ENCODE measurements at regions not wholly inside any gene's neighbourhood (a gene's known extent, or its start where the extent isn't known, plus 50 kb on each side); places are given as distances from the start of the nearest gene placed in this dataset.

DNA sequence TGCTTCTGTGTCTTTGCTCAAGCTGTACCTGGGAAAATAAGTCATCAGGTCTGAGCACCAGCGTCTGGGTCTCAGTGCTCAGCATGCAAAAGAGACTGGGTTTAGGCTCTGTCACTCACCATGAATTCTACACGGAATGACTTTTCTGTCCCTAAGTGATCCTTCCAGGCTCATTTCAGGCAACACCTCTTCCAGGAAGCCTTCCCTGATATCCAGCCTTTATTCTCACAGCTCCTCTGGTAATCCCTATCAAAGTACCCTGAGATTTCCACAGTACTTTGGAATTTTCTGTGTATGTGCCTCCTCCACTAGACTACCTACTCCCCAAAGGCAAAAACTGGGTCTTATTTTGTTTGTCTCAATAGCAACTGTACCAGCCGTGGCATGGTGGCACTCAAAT is 92.7 kb upstream of the BOD1 start:
- no peak overlapping the region for H3K9ac ChIP-seq (ENCODE audit: low read depth, low read length)
- no peaks in the 10 kb centered on the region for H3K36me3 ChIP-seq (ENCODE audit: control insufficient read depth, insufficient read depth, low read length)
- no peak overlapping the region for H2AK9ac ChIP-seq (replicated peaks; ENCODE audit: low read depth, low read length, poor library complexity)
- no peak overlapping the region for H3K4ac ChIP-seq (ENCODE audit: low read depth, low read length)
- DNase-seq = no peak
- no peaks in the 10 kb centered on the region for H3K9me3 ChIP-seq (ENCODE audit: control insufficient read depth, insufficient read depth, low read length)
- H3K79me1 ChIP-seq (ENCODE audit: low read depth in 1 of 2, low read length in 2 of 2) = no peaks in the 10 kb centered on the region
- H2AK5ac ChIP-seq (ENCODE audit: low read depth, low read length) = no peak overlapping the region
- H3K4me2 ChIP-seq (ENCODE audit: low read depth, low read length) = no peak overlapping the region
- no peak overlapping the region for H4K91ac ChIP-seq (ENCODE audit: insufficient read depth, low read depth, low read length)
- H2BK120ac ChIP-seq (ENCODE audit: low read depth, low read length) = no peak overlapping the region
- no peak overlapping the region for H2BK20ac ChIP-seq (ENCODE audit: low read depth, low read length)
- 0 out of 2 replicates have a peak, but pooled peaks cover 2% of the 10 kb centered on the region for H3K4me1 ChIP-seq (ENCODE audit: control insufficient read depth, insufficient read depth, low read length)
- ChIA-PET POLR2A (ENCODE audit: unreplicated experiment) (no interaction called here), CTCF (no interaction called here)
- no peak overlapping the region for H3K27ac ChIP-seq (ENCODE audit: insufficient read depth, low read length)
- H3K23ac ChIP-seq (ENCODE audit: low read depth, low read length) = no peak overlapping the region
- no peak overlapping the region for H2BK5ac ChIP-seq (ENCODE audit: low read depth, low read length, poor library complexity, severe bottlenecking)
- no peak for ATAC-seq (ENCODE audit: low read depth)
- intact Hi-C loops (cut with micrococcal nuclease) (no loop called here), dilution Hi-C loops (cut with HindIII; ENCODE audit: low sequenced_read_pairs, unreplicated experiment) (no loop called here), in situ Hi-C loops (cut with MboI; ENCODE audit: low sequenced_read_pairs) (no loop called here)
- BruUV-seq (replicated peaks) = no TSS peak
- peaks cover under 1% of the 10 kb centered on the region for H3K9me1 ChIP-seq (ENCODE audit: insufficient read depth, low read length)
- WGBS, 2 experiments (ENCODE audit: extremely low coverage in 2 of 2, insufficient read length in 1 of 2) = 94% methylated on average over 2 of the region's 3 CpGs; no CpG with 5 or more reads in 1 of the 2 experiments
- no peak overlapping the region for H3K14ac ChIP-seq (replicated peaks; ENCODE audit: low read depth, low read length)
- H3K4me3 ChIP-seq (ENCODE audit: insufficient read depth, low read depth, low read length) = no peak overlapping the region
- H4K20me1 ChIP-seq (ENCODE audit: insufficient read depth, low read length) = no peaks in the 10 kb centered on the region
- no peak overlapping the region for H2AFZ ChIP-seq (replicated peaks; ENCODE audit: low read length, poor library complexity)
- no peak for TF ChIP-seq FOS (IDR thresholded peaks at IDR 0.05; ENCODE audit: low read depth, low read length)
- no peak for TF ChIP-seq CTCF (conservative IDR thresholded peaks at IDR 0.05; ENCODE audit: low read depth, low read length)
- no peak for TF ChIP-seq POLR2A (IDR thresholded peaks at IDR 0.05; ENCODE audit: low read depth, low read length)
- TF ChIP-seq RCOR1 (IDR thresholded peaks at IDR 0.05; ENCODE audit: insufficient replicate concordance, low read length) = no peak
- no peak for TF ChIP-seq MXI1 (IDR thresholded peaks at IDR 0.05; ENCODE audit: borderline replicate concordance, low read depth, low read length)
- TF ChIP-seq MAFK (IDR thresholded peaks at IDR 0.05; ENCODE audit: low read depth, low read length) = no peak
- no peak for TF ChIP-seq RAD21 (IDR thresholded peaks at IDR 0.05; ENCODE audit: low read length)
- H3K27me3 ChIP-seq (ENCODE audit: control insufficient read depth, insufficient read depth, low read length) = no peaks in the 10 kb centered on the region
- H4K8ac ChIP-seq (ENCODE audit: low read depth in 2 of 2, low read length in 2 of 2) = no peak overlapping the region
- H3K18ac ChIP-seq (ENCODE audit: low read depth, low read length) = no peak overlapping the region
- no peak overlapping the region for H4K5ac ChIP-seq (ENCODE audit: low read depth, low read length)
- no peak overlapping the region for H3K56ac ChIP-seq (ENCODE audit: extremely low read depth, insufficient read depth, low read length)
- H2BK15ac ChIP-seq (ENCODE audit: low read depth, low read length) = no peak overlapping the region
